Esophagus muscularis mucosa (tissue), 4 donors: ENCODE measurements at regions not wholly inside any gene's neighbourhood (a gene's known extent, or its start where the extent isn't known, plus 50 kb on each side); places are given as distances from the start of the nearest gene placed in this dataset.

Experiments used
- DNase-seq: peaks from one replicate; pipeline ENCODE4 v3.0.0-alpha.2; 2017; ENCODE audit errors: extremely low spot score
- H3K27ac ChIP-seq, 4 donors: fragments of 200-600 bp; sonication (generic); replicated peaks in 1 of 4; 1 replicate in 3 of 4; 2 replicates in 1 of 4; pipeline ENCODE4 v1.5.1; 2016 to 2019; ENCODE audit warnings: mild to moderate bottlenecking in 1 of 4
- H3K27me3 ChIP-seq, 4 donors: fragments of 200-600 bp; sonication (generic); one replicate each; pipeline versions ENCODE4 v1.5.1 to v1.6.0; 2016 to 2019
- H3K36me3 ChIP-seq, 4 donors: fragments of 200-600 bp; sonication (generic); one replicate each; pipeline ENCODE4 v1.5.1; 2016 to 2019
- H3K4me1 ChIP-seq, 4 donors: fragments of 200-600 bp; sonication (generic); one replicate each; pipeline ENCODE4 v1.5.1; 2016 to 2019
- H3K4me3 ChIP-seq, 4 donors: fragments of 200-600 bp; sonication (generic); 1 replicate in 2 of 4; 2 replicates in 2 of 4; pipeline ENCODE4 v1.5.1; 2016 to 2019; ENCODE audit warnings: mild to moderate bottlenecking in 4 of 4, moderate library complexity in 1 of 4
- H3K9me3 ChIP-seq, 4 donors: fragments of 200-600 bp; sonication (generic); 1 replicate in 3 of 4; 2 replicates in 1 of 4; pipeline ENCODE4 v1.5.1; 2016 to 2019
- EP300 ChIP-seq: sonication (generic); formaldehyde crosslinking; IDR thresholded peaks from one replicate; pipeline ENCODE4 v1.6.1; 2017; ENCODE audit warnings: antibody characterized with exemption
- POLR2A ChIP-seq: fragments of 450-650 bp; IDR thresholded peaks from one replicate; pipeline ENCODE4 v1.6.1; 2017; ENCODE audit warnings: antibody characterized with exemption, moderate library complexity, mild to moderate bottlenecking, low read depth
- POLR2AphosphoS5 ChIP-seq, 2 donors: sonication (generic); formaldehyde crosslinking; IDR thresholded peaks; one replicate each; pipeline ENCODE4 v1.6.1; 2017; ENCODE audit warnings: antibody characterized with exemption in 2 of 2
- WGBS: methylation state at CpG from one replicate; pipeline ENCODE4 v1.1.5; 2018; 5-methylcytosine and 5-hydroxymethylcytosine counted together
- intact Hi-C: fragments of 100-400 bp; cut with DNase I; formaldehyde crosslinking; loops from one replicate; pipeline ENCODE4 v1.15.1; 2023
- TF ChIP-seq, protein P1 (sequence below), 3 experiments: fragments of 200-600 bp in 2 of 3; fragments of 450-650 bp in 1 of 3; sonication (generic) in 2 of 3; IDR thresholded peaks; one replicate each; pipeline ENCODE4 v1.5.1; 2017 to 2019; ENCODE audit warnings: antibody characterized with exemption in 3 of 3, mild to moderate bottlenecking in 2 of 3, moderate library complexity in 1 of 3

DNA sequence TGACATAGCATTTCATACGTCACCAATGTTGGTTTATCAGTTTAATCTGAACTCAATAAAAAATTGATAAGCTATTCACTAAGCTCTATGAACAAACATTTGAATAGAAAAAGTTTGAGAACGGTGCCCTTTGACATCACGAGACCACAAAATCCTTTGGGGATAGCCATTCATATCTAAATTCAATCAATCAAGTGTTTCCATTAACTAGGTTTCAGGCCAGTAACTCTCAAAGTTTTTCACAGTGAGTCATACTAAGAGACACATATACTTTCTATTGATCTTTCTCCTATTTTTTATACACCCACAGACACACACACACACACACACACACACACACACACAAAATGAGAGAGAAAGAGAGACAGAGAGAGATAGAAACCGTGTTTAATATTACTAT is 235.4 kb upstream of the SNX7 start:
- H3K9me3 ChIP-seq, result no peaks in the 10 kb centered on the region
- TF ChIP-seq EP300, result no peak
- TF ChIP-seq, protein P1, sequence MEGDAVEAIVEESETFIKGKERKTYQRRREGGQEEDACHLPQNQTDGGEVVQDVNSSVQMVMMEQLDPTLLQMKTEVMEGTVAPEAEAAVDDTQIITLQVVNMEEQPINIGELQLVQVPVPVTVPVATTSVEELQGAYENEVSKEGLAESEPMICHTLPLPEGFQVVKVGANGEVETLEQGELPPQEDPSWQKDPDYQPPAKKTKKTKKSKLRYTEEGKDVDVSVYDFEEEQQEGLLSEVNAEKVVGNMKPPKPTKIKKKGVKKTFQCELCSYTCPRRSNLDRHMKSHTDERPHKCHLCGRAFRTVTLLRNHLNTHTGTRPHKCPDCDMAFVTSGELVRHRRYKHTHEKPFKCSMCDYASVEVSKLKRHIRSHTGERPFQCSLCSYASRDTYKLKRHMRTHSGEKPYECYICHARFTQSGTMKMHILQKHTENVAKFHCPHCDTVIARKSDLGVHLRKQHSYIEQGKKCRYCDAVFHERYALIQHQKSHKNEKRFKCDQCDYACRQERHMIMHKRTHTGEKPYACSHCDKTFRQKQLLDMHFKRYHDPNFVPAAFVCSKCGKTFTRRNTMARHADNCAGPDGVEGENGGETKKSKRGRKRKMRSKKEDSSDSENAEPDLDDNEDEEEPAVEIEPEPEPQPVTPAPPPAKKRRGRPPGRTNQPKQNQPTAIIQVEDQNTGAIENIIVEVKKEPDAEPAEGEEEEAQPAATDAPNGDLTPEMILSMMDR (IDR thresholded peaks at IDR 0.05), result no peak
- TF ChIP-seq POLR2AphosphoS5 (IDR thresholded peaks at IDR 0.05), result no peak
- TF ChIP-seq POLR2A, result no peak
- no peak for DNase-seq
- H3K4me3 ChIP-seq, result no peak overlapping the region
- H3K27ac ChIP-seq, result no peak overlapping the region
- no peaks in the 10 kb centered on the region for H3K4me1 ChIP-seq
- 89% methylated on average over 4 of the region's 4 CpGs for WGBS
- H3K36me3 ChIP-seq, result no peaks in the 10 kb centered on the region
- intact Hi-C loops, result no loop called here
- H3K27me3 ChIP-seq, result no peaks in the 10 kb centered on the region

DNA sequence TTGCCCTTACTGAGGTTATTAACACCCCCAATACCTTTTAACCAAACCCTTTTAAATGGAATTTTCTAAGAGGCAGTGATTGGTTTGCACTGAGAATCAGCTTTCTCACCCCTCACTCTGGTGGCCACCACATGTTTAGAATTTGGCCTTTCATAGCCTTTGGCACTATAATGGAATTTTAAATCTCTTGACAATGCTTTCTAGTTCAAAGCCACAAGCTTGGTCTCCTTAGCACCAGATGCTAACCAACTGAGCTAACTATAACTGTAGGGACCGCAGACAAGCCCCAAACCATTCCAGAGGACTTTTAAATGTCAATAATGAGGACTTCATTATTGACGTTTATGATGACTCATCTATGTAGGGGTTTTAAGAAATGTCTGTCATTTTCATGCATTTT is 238.7 kb upstream of the SNX7 start:
- no peaks in the 10 kb centered on the region for H3K4me1 ChIP-seq
- H3K9me3 ChIP-seq, result no peaks in the 10 kb centered on the region
- no peak overlapping the region for H3K27ac ChIP-seq
- H3K27me3 ChIP-seq, result no peaks in the 10 kb centered on the region
- no peak for TF ChIP-seq EP300
- DNase-seq, result no peak
- no peaks in the 10 kb centered on the region for H3K36me3 ChIP-seq
- H3K4me3 ChIP-seq, result no peak overlapping the region
- intact Hi-C loops, result no loop called here
- WGBS, result 74% methylated on average over 2 of the region's 2 CpGs

DNA sequence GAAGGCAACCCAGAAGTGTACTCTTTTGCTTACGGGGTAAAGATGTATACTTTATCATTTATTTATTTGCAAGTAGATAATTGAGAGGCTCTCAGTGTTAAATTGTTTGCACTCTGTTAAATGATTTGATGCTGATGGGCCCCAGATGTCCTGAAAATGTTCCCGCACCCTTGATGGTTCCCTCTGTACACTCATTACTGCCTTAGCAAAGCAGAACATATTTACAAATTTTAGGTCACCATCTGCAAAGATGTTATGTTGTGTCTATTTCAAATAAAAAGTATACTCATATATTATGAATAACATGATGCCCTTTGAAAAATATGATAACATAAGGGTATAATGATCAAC is 240.5 kb upstream of the SNX7 start:
- intact Hi-C loops, result no loop called here
- H3K9me3 ChIP-seq, result no peaks in the 10 kb centered on the region
- no peak overlapping the region for H3K27ac ChIP-seq
- no peaks in the 10 kb centered on the region for H3K4me1 ChIP-seq
- H3K36me3 ChIP-seq, result no peaks in the 10 kb centered on the region
- no peak for DNase-seq
- 60% methylated on average over 2 of the region's 2 CpGs for WGBS
- no peak overlapping the region for H3K4me3 ChIP-seq
- no peak for TF ChIP-seq EP300
- no peak for TF ChIP-seq POLR2AphosphoS5 (IDR thresholded peaks at IDR 0.05)
- TF ChIP-seq, protein P1 (IDR thresholded peaks at IDR 0.05), result no peak
- TF ChIP-seq POLR2A, result no peak
- no peaks in the 10 kb centered on the region for H3K27me3 ChIP-seq

DNA sequence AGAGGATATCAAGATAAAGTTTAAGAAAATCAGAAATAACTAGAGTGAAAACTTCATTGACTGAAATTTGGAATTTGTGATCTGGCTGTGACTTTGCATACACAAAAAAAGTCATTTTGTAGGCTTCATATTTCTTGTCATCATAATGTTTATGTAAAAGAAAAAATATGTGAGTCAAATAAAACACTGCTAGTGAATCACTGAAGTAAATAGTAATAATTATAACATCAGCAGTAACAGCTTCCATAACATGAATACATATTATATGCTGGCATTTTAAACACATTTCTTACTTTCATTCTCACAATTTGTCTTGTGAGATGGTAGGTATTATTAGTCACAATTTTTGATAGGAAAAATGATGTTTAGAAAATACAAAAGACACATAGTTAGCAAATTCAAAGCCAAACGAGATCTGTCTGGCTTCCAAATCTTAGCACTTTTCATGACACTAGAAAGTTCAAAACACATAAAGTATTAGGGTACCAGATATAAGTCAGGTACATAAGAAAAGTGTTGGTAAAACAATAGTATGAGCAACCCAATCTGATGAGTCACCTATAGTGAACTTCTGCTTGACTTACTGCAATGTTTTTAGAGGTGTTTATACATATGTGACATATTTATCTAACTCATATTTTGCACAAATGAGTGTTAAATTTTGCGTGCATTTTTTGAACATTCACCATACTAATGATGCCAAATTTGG is 241.0 kb upstream of the SNX7 start:
- no peak overlapping the region for H3K4me3 ChIP-seq
- intact Hi-C loops, result no loop called here
- no peaks in the 10 kb centered on the region for H3K27me3 ChIP-seq
- no peak overlapping the region for H3K27ac ChIP-seq
- WGBS, result 24% methylated on average over 2 of the region's 2 CpGs
- no peaks in the 10 kb centered on the region for H3K9me3 ChIP-seq
- no peaks in the 10 kb centered on the region for H3K36me3 ChIP-seq
- H3K4me1 ChIP-seq, result no peaks in the 10 kb centered on the region
- TF ChIP-seq POLR2A, result no peak
- no peak for DNase-seq

DNA sequence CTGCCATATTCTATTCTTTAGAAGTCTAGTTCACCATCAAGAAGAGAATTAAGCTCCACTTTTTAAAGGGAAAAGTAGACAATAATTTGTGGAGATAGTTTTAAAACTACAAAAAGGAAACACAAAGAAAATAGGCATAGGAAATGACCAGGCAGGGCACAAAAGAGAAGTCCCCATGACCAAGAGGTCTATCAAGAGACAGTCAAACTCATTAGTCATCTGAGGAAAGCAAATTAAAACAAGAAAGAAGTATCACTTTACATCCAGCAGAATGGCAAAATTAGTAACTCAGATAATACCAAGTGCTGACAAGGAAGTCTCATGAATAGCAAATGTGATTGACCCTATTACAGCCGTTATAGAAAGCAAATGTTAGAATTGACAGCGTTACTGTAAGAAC is 243.7 kb upstream of the SNX7 start:
- TF ChIP-seq, protein P1 (IDR thresholded peaks at IDR 0.05), result no peak
- TF ChIP-seq POLR2A, result no peak
- TF ChIP-seq EP300, result no peak
- TF ChIP-seq POLR2AphosphoS5 (IDR thresholded peaks at IDR 0.05), result no peak
- DNase-seq, result no peak

DNA sequence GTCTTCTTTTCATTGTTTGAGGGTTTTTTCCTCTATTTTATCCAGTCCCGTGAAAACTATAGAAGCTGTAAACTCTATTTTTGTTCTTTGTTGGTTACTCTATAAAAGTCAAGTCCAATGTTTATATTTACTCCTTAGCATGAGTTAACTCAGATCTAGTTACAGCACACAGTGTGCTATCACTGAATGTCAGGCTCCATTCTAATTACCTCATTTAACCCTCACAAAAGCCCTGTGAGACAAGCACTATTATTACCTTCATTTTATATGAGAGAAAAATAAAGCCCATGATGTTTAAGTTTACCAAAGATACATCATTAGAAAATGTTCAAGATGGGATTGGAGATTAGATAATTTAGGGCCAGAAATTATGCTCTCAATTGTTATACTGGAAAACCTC is 251.4 kb upstream of the SNX7 start:
- Histone ChIP-seq H3K36me3 (no peaks in the 10 kb centered on the region), H3K4me1 (no peaks in the 10 kb centered on the region), H3K9me3 (peaks cover 0 to 5% (median 2%) of the 10 kb centered on the region in 4 donors), H3K27me3 (no peaks in the 10 kb centered on the region), H3K4me3 (no peak overlapping the region), H3K27ac (no peak overlapping the region)
- DNase-seq, result no peak
- TF ChIP-seq EP300 (no peak), POLR2A (no peak), POLR2AphosphoS5 (IDR thresholded peaks at IDR 0.05) (no peak)
- TF ChIP-seq, protein P1 (IDR thresholded peaks at IDR 0.05), result no peak
- intact Hi-C loops, result no loop called here
- 94% methylated on average over 1 of the region's 1 CpG for WGBS

More for the DNA sequence above, 243.7 kb upstream of the SNX7 start:
- H3K4me1 ChIP-seq, result no peaks in the 10 kb centered on the region
- H3K36me3 ChIP-seq, result no peaks in the 10 kb centered on the region
- H3K4me3 ChIP-seq, result no peak overlapping the region
- peaks cover 0 to 5% (median 2%) of the 10 kb centered on the region in 4 donors for H3K9me3 ChIP-seq
- no peaks in the 10 kb centered on the region for H3K27me3 ChIP-seq
- intact Hi-C loops, result no loop called here
- 85% methylated on average over 2 of the region's 2 CpGs for WGBS
- no peak overlapping the region for H3K27ac ChIP-seq
